Caco-2 (cell line): ENCODE measurements at regions not wholly inside any gene's neighbourhood (a gene's known extent, or its start where the extent isn't known, plus 50 kb on each side); places are given as distances from the start of the nearest gene placed in this dataset.
"Not testable (repeated sequence)": the region's sequence is repeated elsewhere in the genome, so short reads cannot be mapped to it uniquely, and the experiment has no call there.

Experiments
- BruUV-seq: library from RNA; stranded (reverse); fragments of 400-500 nt; replicated peaks from 2 replicates; lab custom pipeline; 2021; lab: Mats Ljungman, UMichigan
- CTCF ChIA-PET: fragments of 300-600 bp; sonication (Branson Sonifier 250); formaldehyde crosslinking; loops from one replicate; lab custom pipeline; 2022; ENCODE audit warnings: antibody characterized with exemption; lab: Charles Lee
- POLR2A ChIA-PET: fragments of 300-600 bp; sonication (Branson Sonifier 250); formaldehyde crosslinking; loops from one replicate; lab custom pipeline; 2022; ENCODE audit warnings: antibody characterized with exemption; lab: Charles Lee
- DNase-seq, 2 experiments: peaks; one replicate each; pipeline versions ENCODE4 v3.0.0 to v3.0.0-alpha.2; 2020 to 2022
- H3K27me3 ChIP-seq: replicated peaks from 2 replicates; pipeline ENCODE4 v1.6.0; 2011; ENCODE audit warnings: low read length; ENCODE audit not compliant: control insufficient read depth, insufficient read depth
- H3K36me3 ChIP-seq: 2 replicates; pipeline ENCODE4 v1.5.1; 2011; ENCODE audit warnings: low read length; ENCODE audit not compliant: control insufficient read depth, insufficient read depth
- H3K4me1 ChIP-seq: fragments of 250-450 bp; sonication (Bioruptor Pico); 2 replicates; pipeline ENCODE4 v1.5.1; 2020; ENCODE audit warnings: mild to moderate bottlenecking
- H3K4me3 ChIP-seq: 2 replicates; pipeline ENCODE4 v1.5.1; 2011; ENCODE audit warnings: low read depth, mild to moderate bottlenecking, control low read depth, low read length
- H3K9me3 ChIP-seq: fragments of 250-450 bp; sonication (Bioruptor Pico); 2 replicates; pipeline ENCODE4 v1.5.1; 2020; ENCODE audit warnings: mild to moderate bottlenecking, moderate library complexity
- H3K27ac Mint-ChIP-seq: one replicate; pipeline ENCODE4 v1.8.0; 2022; ENCODE audit warnings: mixed read lengths; ENCODE audit not compliant: unreplicated experiment
- H3K27me3 Mint-ChIP-seq: one replicate; pipeline ENCODE4 v1.8.0; 2022; ENCODE audit warnings: mixed read lengths; ENCODE audit not compliant: insufficient read depth, unreplicated experiment
- H3K36me3 Mint-ChIP-seq: one replicate; pipeline ENCODE4 v1.8.0; 2022; ENCODE audit warnings: mild to moderate bottlenecking, mixed read lengths; ENCODE audit not compliant: insufficient read depth, unreplicated experiment
- H3K4me1 Mint-ChIP-seq: one replicate; pipeline ENCODE4 v1.8.0; 2022; ENCODE audit warnings: low read depth, mixed read lengths; ENCODE audit not compliant: unreplicated experiment
- H3K4me3 Mint-ChIP-seq: one replicate; pipeline ENCODE4 v1.8.0; 2022; ENCODE audit warnings: mild to moderate bottlenecking, moderate library complexity, mixed read lengths; ENCODE audit not compliant: unreplicated experiment
- H3K9me3 Mint-ChIP-seq: one replicate; pipeline ENCODE4 v1.8.0; 2022; ENCODE audit warnings: mixed read lengths; ENCODE audit not compliant: unreplicated experiment
- CTCF ChIP-seq, 2 experiments: fragments of 200-600 bp in 1 of 2; IDR thresholded peaks; 1 replicate in 1 of 2; 2 replicates in 1 of 2; pipeline versions ENCODE4 v1.5.1 to v1.8.0; 2011 to 2022; ENCODE audit warnings: antibody characterized with exemption in 1 of 2, control low read depth in 1 of 2, inconsistent platforms in 1 of 2, low read depth in 1 of 2, low read length in 1 of 2, mild to moderate bottlenecking in 1 of 2, moderate library complexity in 1 of 2; ENCODE audit not compliant: insufficient read depth in 1 of 2, severe bottlenecking in 1 of 2, unreplicated experiment in 1 of 2
- intact Hi-C: fragments of 100-400 bp; cut with micrococcal nuclease; formaldehyde crosslinking; loops from one replicate; pipeline ENCODE4 v1.10.0; 2022; ENCODE audit not compliant: unreplicated experiment

GRCh38 chr6:85751374-85752055 lies 108.8 kb upstream of the SYNCRIP start:
- Mint-ChIP-seq H3K27me3 (no peaks in the 10 kb centered on the region), H3K36me3 (no peaks in the 10 kb centered on the region), H3K9me3 (peaks cover 10% of the 10 kb centered on the region), H3K4me3 (no peak overlapping the region), H3K4me1 (peaks cover 6% of the 10 kb centered on the region), H3K27ac (no peak overlapping the region)
- no peak for TF ChIP-seq CTCF (IDR thresholded peaks at IDR 0.05; ENCODE audit: insufficient read depth in 1 of 2, low read depth in 1 of 2, low read length in 1 of 2, severe bottlenecking in 1 of 2, unreplicated experiment in 1 of 2)
- ChIA-PET POLR2A (no interaction called here), CTCF (no interaction called here)
- no TSS peak for BruUV-seq
- H3K9me3 ChIP-seq: no peaks in the 10 kb centered on the region
- H3K4me1 ChIP-seq: peaks cover 5% of the 10 kb centered on the region
- H3K4me3 ChIP-seq: no peak overlapping the region
- H3K36me3 ChIP-seq: no peaks in the 10 kb centered on the region
- intact Hi-C loops: no loop called here
- H3K27me3 ChIP-seq: no peaks in the 10 kb centered on the region
- no peak for DNase-seq

GRCh38 chr6:85750146-85750545 lies 107.5 kb upstream of the SYNCRIP start:
- H3K36me3 Mint-ChIP-seq, H3K9me3 Mint-ChIP-seq, H3K36me3 ChIP-seq, intact Hi-C loops, H3K9me3 ChIP-seq, H3K4me1 Mint-ChIP-seq, H3K27me3 ChIP-seq, H3K27me3 Mint-ChIP-seq, CTCF ChIA-PET, H3K4me3 ChIP-seq, H3K27ac Mint-ChIP-seq, BruUV-seq, DNase-seq, H3K4me3 Mint-ChIP-seq, H3K4me1 ChIP-seq: not testable (repeated sequence)
- POLR2A ChIA-PET: interaction anchor here (0.6 kb wide), 1 partner anchor 106 kb away, joined by 3 read pairs; no protein-coding TSS in a partner anchor

- Mint-ChIP-seq H3K27ac (no peak overlapping the region), H3K9me3 (peaks cover 10% of the 10 kb centered on the region), H3K36me3 (no peaks in the 10 kb centered on the region), H3K4me3 (no peak overlapping the region), H3K4me1 (peaks cover 6% of the 10 kb centered on the region), H3K27me3 (no peaks in the 10 kb centered on the region)
- Histone ChIP-seq H3K4me3 (no peak overlapping the region), H3K27me3 (no peaks in the 10 kb centered on the region), H3K4me1 (peaks cover 5% of the 10 kb centered on the region), H3K9me3 (no peaks in the 10 kb centered on the region), H3K36me3 (no peaks in the 10 kb centered on the region)
- POLR2A ChIA-PET: no interaction called here
- no peak for TF ChIP-seq CTCF (IDR thresholded peaks at IDR 0.05; ENCODE audit: insufficient read depth in 1 of 2, low read depth in 1 of 2, low read length in 1 of 2, severe bottlenecking in 1 of 2, unreplicated experiment in 1 of 2)
- intact Hi-C loops: no loop called here
- CTCF ChIA-PET: no interaction called here
- no TSS peak for BruUV-seq
- no peak for DNase-seq
Observed at GRCh38 chr6:85749236-85749635, 106.5 kb upstream of the SYNCRIP start.
